CD14-positive monocyte (primary cell): ENCODE measurements at regions not wholly inside any gene's neighbourhood (a gene's known extent, or its start where the extent isn't known, plus 50 kb on each side); places are given as distances from the start of the nearest gene placed in this dataset.
"Not testable (repeated sequence)": the region's sequence is repeated elsewhere in the genome, so short reads cannot be mapped to it uniquely, and the experiment has no call there.

Experiments used
- DNase-seq, 3 donors: peaks; one replicate each; pipeline ENCODE4 v3.0.0-alpha.2; 2011 to 2022
- H2AFZ ChIP-seq: 2 replicates; pipeline ENCODE4 v1.6.0; 2012; ENCODE audit warnings: mild to moderate bottlenecking, low read depth, low read length, inconsistent platforms; ENCODE audit not compliant: insufficient read depth, poor library complexity, severe bottlenecking
- H3K27ac ChIP-seq, 2 donors: 1 replicate in 1 of 2; 2 replicates in 1 of 2; pipeline ENCODE4 v1.5.1; 2012 to 2013; ENCODE audit warnings: low read length in 2 of 2, control low read depth in 1 of 2, inconsistent platforms in 1 of 2, low read depth in 1 of 2, mild to moderate bottlenecking in 1 of 2
- H3K27me3 ChIP-seq, 2 donors: one replicate each; pipeline versions ENCODE4 v1.6.0 to v1.6.1; 2011 to 2013; ENCODE audit warnings: low read length in 2 of 2; ENCODE audit not compliant: control insufficient read depth in 2 of 2, insufficient read depth in 2 of 2
- H3K36me3 ChIP-seq, 2 donors: replicated peaks in 1 of 2; 1 replicate in 1 of 2; 2 replicates in 1 of 2; pipeline versions ENCODE4 v1.5.1 to v1.6.1; 2012 to 2013; ENCODE audit warnings: low read length in 2 of 2, control low read depth in 1 of 2, inconsistent platforms in 1 of 2, mild to moderate bottlenecking in 1 of 2; ENCODE audit not compliant: insufficient read depth in 2 of 2, control insufficient read depth in 1 of 2
- H3K4me1 ChIP-seq, 2 donors: 1 replicate in 1 of 2; 2 replicates in 1 of 2; pipeline versions ENCODE4 v1.5.1 to v1.6.1; 2012 to 2013; ENCODE audit warnings: low read length in 2 of 2, control low read depth in 1 of 2, inconsistent platforms in 1 of 2, mild to moderate bottlenecking in 1 of 2, moderate library complexity in 1 of 2; ENCODE audit not compliant: insufficient read depth in 2 of 2, control insufficient read depth in 1 of 2
- H3K4me2 ChIP-seq: replicated peaks from 2 replicates; pipeline ENCODE3; 2012; ENCODE audit warnings: low read length, moderate library complexity, mild to moderate bottlenecking; ENCODE audit not compliant: poor library complexity, severe bottlenecking; ENCODE audit errors: extremely low read depth
- H3K4me3 ChIP-seq, 3 experiments: fragments of 200-600 bp in 1 of 3; sonication (generic) in 1 of 3; replicated peaks in 1 of 3; 1 replicate in 2 of 3; 2 replicates in 1 of 3; pipeline ENCODE4 v1.5.1; 2011 to 2013; ENCODE audit warnings: low read length in 3 of 3, mild to moderate bottlenecking in 3 of 3, control low read depth in 2 of 3, low read depth in 2 of 3, inconsistent platforms in 1 of 3, moderate library complexity in 1 of 3
- H3K79me2 ChIP-seq: 2 replicates; pipeline ENCODE4 v1.6.0; 2012; ENCODE audit warnings: mild to moderate bottlenecking, control low read depth, inconsistent platforms, low read length, moderate library complexity; ENCODE audit not compliant: insufficient read depth
- H3K9ac ChIP-seq: 2 replicates; pipeline ENCODE4 v1.6.0; 2017; ENCODE audit warnings: low read length, mild to moderate bottlenecking; ENCODE audit not compliant: insufficient read depth, poor library complexity, severe bottlenecking
- H3K9me3 ChIP-seq, 2 donors: replicated peaks in 1 of 2; 1 replicate in 1 of 2; 2 replicates in 1 of 2; pipeline versions ENCODE4 v1.5.1 to v1.6.1; 2012 to 2013; ENCODE audit warnings: low read length in 2 of 2, control low read depth in 1 of 2; ENCODE audit not compliant: control insufficient read depth in 1 of 2, insufficient read depth in 1 of 2
- H4K20me1 ChIP-seq: 2 replicates; pipeline ENCODE4 v1.6.0; 2012; ENCODE audit warnings: mild to moderate bottlenecking, low read length, control low read depth, moderate library complexity; ENCODE audit not compliant: insufficient read depth
- H3K27ac Mint-ChIP-seq, 7 donors: one replicate each; pipeline ENCODE4 v1.8.0; 2020; ENCODE audit warnings: mild to moderate bottlenecking in 7 of 7, mixed read lengths in 7 of 7, moderate library complexity in 6 of 7, inconsistent platforms in 2 of 7
- H3K27me3 Mint-ChIP-seq, 3 donors: one replicate each; pipeline ENCODE4 v1.8.0; 2021 to 2022; ENCODE audit warnings: low read depth in 3 of 3, mild to moderate bottlenecking in 3 of 3, mixed read lengths in 3 of 3, moderate library complexity in 3 of 3, inconsistent platforms in 1 of 3
- H3K36me3 Mint-ChIP-seq, 2 donors: one replicate each; pipeline ENCODE4 v1.8.0; 2020; ENCODE audit warnings: mixed read lengths in 2 of 2, inconsistent platforms in 1 of 2, mild to moderate bottlenecking in 1 of 2
- H3K4me1 Mint-ChIP-seq: one replicate; pipeline ENCODE4 v1.8.0; 2020; ENCODE audit warnings: mild to moderate bottlenecking, mixed read lengths
- H3K4me3 Mint-ChIP-seq, 2 donors: one replicate each; pipeline ENCODE4 v1.8.0; 2020; ENCODE audit warnings: mild to moderate bottlenecking in 2 of 2, mixed read lengths in 2 of 2, moderate library complexity in 1 of 2
- H3K9me3 Mint-ChIP-seq, 7 donors: one replicate each; pipeline ENCODE4 v1.8.0; 2020 to 2022; ENCODE audit warnings: mixed read lengths in 7 of 7, mild to moderate bottlenecking in 6 of 7, moderate library complexity in 6 of 7, inconsistent platforms in 2 of 7
- CTCF ChIP-seq: fragments of 200-600 bp; IDR thresholded peaks from one replicate; pipeline ENCODE4 v1.8.0; 2022; ENCODE audit warnings: antibody characterized with exemption, mild to moderate bottlenecking
- WGBS: methylation state at CpG from one replicate; pipeline ENCODE4 v1.1.5; 2013; ENCODE audit warnings: missing lambda C conversion rate; ENCODE audit not compliant: insufficient coverage; 5-methylcytosine and 5-hydroxymethylcytosine counted together
- intact Hi-C, 2 donors: fragments of 100-400 bp; cut with micrococcal nuclease; formaldehyde crosslinking; loops; one replicate each; pipeline versions ENCODE4 v1.15.0 to v1.15.1; 2023

GRCh38 chr5:4027088-4027734 is 431.6 kb downstream of the IRX1 start:
- no peak for DNase-seq
- no peaks in the 10 kb centered on the region for H3K36me3 Mint-ChIP-seq

GRCh38 chr5:4028384-4028783 is 432.8 kb downstream of the IRX1 start:
- no peaks in the 10 kb centered on the region for H4K20me1 ChIP-seq
- no peak overlapping the region for H2AFZ ChIP-seq
- no peak overlapping the region for H3K4me2 ChIP-seq
- H3K27ac ChIP-seq, result no peak overlapping the region
- H3K9me3 ChIP-seq, result peaks cover 0 to 9% of the 10 kb centered on the region in 2 donors
- no peak overlapping the region for H3K27ac Mint-ChIP-seq
- DNase-seq, result no peak
- no peaks in the 10 kb centered on the region for H3K4me1 ChIP-seq
- peaks cover 5 to 21% (median 10%) of the 10 kb centered on the region in 7 donors for H3K9me3 Mint-ChIP-seq
- H3K4me3 ChIP-seq, result no peak overlapping the region
- no peaks in the 10 kb centered on the region for H3K4me1 Mint-ChIP-seq
- no peak overlapping the region for H3K4me3 Mint-ChIP-seq
- no peak overlapping the region for H3K9ac ChIP-seq
- no peak for TF ChIP-seq CTCF
- intact Hi-C loops, result no loop called here
- no CpG with 5 or more reads among the region's 2 CpGs for WGBS
- no peaks in the 10 kb centered on the region for H3K27me3 ChIP-seq
- no peaks in the 10 kb centered on the region for H3K36me3 Mint-ChIP-seq
- H3K36me3 ChIP-seq, result no peaks in the 10 kb centered on the region
- peaks cover 0 to 5% (median 0%) of the 10 kb centered on the region in 3 donors for H3K27me3 Mint-ChIP-seq
- H3K79me2 ChIP-seq, result no peaks in the 10 kb centered on the region

More at GRCh38 chr5:4027088-4027734, 431.6 kb downstream of the IRX1 start:
- no peak overlapping the region for H3K27ac Mint-ChIP-seq
- TF ChIP-seq CTCF, result no peak
- no peak overlapping the region for H3K27ac ChIP-seq
- H3K9me3 ChIP-seq, result peaks cover 0 to 19% of the 10 kb centered on the region in 2 donors
- H2AFZ ChIP-seq, result no peak overlapping the region
- no peak overlapping the region for H3K9ac ChIP-seq
- no peak overlapping the region for H3K4me3 Mint-ChIP-seq
- no peaks in the 10 kb centered on the region for H3K27me3 ChIP-seq
- intact Hi-C loops, result no loop called here
- no peaks in the 10 kb centered on the region for H4K20me1 ChIP-seq
- no peaks in the 10 kb centered on the region for H3K4me1 Mint-ChIP-seq
- H3K4me1 ChIP-seq, result no peaks in the 10 kb centered on the region
- H3K9me3 Mint-ChIP-seq, result peaks cover 9 to 25% (median 15%) of the 10 kb centered on the region in 7 donors
- 92% methylated on average over 8 of the region's 17 CpGs for WGBS
- no peaks in the 10 kb centered on the region for H3K36me3 ChIP-seq
- H3K4me3 ChIP-seq, result no peak overlapping the region
- no peaks in the 10 kb centered on the region for H3K79me2 ChIP-seq
- H3K4me2 ChIP-seq, result no peak overlapping the region
- peaks cover 0 to 5% (median 0%) of the 10 kb centered on the region in 3 donors for H3K27me3 Mint-ChIP-seq

- H3K4me1 ChIP-seq, H3K9me3 ChIP-seq, H3K36me3 ChIP-seq, H3K36me3 Mint-ChIP-seq, intact Hi-C loops, H3K4me1 Mint-ChIP-seq, DNase-seq, H3K79me2 ChIP-seq, H3K4me2 ChIP-seq, H3K9ac ChIP-seq, H3K4me3 ChIP-seq, H3K27me3 ChIP-seq, H4K20me1 ChIP-seq, H3K27ac ChIP-seq, H3K27ac Mint-ChIP-seq, H3K27me3 Mint-ChIP-seq, H3K4me3 Mint-ChIP-seq, H2AFZ ChIP-seq: not testable (repeated sequence)
- no CpG with 5 or more reads among the region's 1 CpG for WGBS
- H3K9me3 Mint-ChIP-seq, result peaks cover 2 to 14% (median 8%) of the 10 kb centered on the region in 7 donors
These were observed 437.9 kb downstream of the IRX1 start for GRCh38 chr5:4033546-4033945.
